ENCODE measurements at regions not wholly inside any gene's neighbourhood (a gene's known extent, or its start where the extent isn't known, plus 50 kb on each side); places are given as distances from the start of the nearest gene placed in this dataset.

DNA sequence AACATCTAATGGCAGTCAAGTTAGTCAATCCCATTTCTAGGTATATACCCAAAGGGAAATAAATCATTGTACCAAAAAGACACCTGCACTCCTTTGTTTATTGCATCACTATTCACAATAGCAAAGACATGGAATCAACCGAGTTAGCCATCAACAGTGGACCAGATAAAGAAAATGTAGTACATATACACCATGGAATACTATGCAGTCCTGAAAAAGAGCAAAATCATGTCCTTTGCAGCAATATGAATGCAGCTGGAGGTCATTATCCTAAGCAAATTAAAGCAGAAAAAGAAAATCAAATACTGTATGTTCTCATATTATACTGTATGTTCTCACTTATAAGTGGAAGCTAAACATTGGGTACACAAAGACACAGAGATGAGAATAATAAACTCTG, 204.0 kb downstream of the KCNJ2 start:
- TF ChIP-seq, protein P1, sequence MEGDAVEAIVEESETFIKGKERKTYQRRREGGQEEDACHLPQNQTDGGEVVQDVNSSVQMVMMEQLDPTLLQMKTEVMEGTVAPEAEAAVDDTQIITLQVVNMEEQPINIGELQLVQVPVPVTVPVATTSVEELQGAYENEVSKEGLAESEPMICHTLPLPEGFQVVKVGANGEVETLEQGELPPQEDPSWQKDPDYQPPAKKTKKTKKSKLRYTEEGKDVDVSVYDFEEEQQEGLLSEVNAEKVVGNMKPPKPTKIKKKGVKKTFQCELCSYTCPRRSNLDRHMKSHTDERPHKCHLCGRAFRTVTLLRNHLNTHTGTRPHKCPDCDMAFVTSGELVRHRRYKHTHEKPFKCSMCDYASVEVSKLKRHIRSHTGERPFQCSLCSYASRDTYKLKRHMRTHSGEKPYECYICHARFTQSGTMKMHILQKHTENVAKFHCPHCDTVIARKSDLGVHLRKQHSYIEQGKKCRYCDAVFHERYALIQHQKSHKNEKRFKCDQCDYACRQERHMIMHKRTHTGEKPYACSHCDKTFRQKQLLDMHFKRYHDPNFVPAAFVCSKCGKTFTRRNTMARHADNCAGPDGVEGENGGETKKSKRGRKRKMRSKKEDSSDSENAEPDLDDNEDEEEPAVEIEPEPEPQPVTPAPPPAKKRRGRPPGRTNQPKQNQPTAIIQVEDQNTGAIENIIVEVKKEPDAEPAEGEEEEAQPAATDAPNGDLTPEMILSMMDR (IDR thresholded peaks at IDR 0.05), result no peak
- TF ChIP-seq POLR2AphosphoS5 (IDR thresholded peaks at IDR 0.05) (no peak), POLR2A (IDR thresholded peaks at IDR 0.05; ENCODE audit: low read depth) (no peak), EP300 (IDR thresholded peaks at IDR 0.05) (no peak)
